GM21723 (cell line): ENCODE measurements at regions not wholly inside any gene's neighbourhood (a gene's known extent, or its start where the extent isn't known, plus 50 kb on each side); places are given as distances from the start of the nearest gene placed in this dataset.
"Not testable (repeated sequence)": the region's sequence is repeated elsewhere in the genome, so short reads cannot be mapped to it uniquely, and the experiment has no call there.

Experiments used
- ATAC-seq: cut with Tn5 transposase; IDR thresholded peaks from one replicate; pipeline ENCODE4 v1.9.1; 2021; ENCODE audit warnings: mild to moderate bottlenecking, moderate library complexity; ENCODE audit not compliant: unreplicated experiment

DNA sequence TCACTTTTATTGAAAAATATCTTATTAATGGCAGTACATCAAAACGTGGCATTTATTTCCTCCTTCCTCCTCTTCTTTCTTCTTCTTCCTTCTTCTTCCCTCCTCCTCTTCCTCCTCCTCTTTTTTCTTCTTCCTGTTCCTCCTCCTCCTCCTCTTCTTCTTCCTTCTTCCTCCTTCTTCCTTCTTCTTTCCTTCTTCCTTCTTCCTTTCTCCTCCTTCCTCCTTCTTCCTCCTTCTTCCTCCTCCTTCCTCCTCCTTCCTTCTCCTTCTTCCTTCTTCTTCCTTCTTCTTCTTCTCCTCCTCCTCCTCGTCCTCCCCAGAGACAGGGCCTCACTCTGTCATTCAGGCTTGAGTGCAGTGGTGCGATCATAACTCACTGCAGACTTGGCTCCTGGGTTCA lies 457.2 kb downstream of the AEBP2 start:
- no peak for ATAC-seq

DNA sequence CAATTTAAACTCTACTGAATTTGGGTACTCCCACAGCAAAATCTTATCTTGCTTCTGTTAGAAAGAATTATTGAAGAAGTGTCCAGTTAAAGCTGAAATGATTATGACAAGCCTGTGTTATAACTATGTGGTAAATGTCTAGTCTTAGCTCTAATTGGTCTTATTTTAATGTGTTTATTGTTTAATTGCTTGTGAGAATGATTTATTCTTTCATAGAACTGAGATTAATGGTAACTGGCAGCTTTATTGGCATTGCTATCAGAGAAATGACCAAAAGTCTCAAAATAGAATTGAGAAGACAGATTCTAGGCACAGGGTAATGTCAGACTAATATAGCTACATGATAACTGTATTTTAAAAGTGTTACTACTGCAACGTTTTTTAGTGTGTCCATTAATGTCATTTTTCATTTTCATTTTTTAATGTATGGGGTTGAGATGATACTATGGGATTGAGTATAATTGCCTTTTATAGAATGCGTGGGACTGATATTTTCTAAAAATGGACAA lies 458.7 kb downstream of the AEBP2 start:
- ATAC-seq = no peak

DNA sequence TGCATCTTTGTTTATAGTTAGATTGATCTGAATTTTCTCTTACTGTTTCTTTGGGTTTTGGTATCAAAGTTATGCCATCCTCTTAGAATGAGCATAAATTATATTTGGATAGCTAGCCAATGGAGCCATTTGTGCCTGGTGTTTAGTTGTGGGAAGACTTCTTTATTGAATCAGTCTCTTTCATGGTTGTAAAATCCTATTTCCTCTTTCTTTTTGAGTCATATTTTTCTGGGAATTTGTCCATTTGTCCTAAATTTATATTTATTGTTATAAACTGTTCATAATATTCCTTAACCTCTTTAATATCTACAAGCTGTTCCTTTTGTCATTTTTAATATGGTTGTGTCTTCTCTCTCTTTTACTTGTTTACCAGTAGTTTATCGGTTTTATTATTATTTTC lies 462.5 kb downstream of the AEBP2 start:
- ATAC-seq = no peak

DNA sequence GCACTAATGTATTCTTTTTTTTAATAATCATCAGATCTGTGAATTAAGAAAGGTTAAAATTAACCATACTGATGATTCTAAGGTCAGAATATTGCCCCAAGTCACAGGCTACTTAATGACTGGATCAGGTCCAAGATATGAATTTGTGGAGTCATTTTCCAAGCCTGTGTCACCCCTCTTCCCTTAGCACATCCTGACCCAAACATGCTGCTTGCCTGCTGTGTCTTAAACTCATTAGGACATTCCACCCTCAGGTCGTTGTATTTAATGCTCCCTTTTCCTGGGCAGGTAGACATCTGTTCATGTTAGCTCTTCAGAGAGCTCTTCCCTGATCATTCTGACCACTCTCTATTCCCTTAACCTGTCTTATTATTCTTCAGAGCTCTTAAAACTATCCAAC lies 463.5 kb upstream of the PDE3A start:
- no peak for ATAC-seq

DNA sequence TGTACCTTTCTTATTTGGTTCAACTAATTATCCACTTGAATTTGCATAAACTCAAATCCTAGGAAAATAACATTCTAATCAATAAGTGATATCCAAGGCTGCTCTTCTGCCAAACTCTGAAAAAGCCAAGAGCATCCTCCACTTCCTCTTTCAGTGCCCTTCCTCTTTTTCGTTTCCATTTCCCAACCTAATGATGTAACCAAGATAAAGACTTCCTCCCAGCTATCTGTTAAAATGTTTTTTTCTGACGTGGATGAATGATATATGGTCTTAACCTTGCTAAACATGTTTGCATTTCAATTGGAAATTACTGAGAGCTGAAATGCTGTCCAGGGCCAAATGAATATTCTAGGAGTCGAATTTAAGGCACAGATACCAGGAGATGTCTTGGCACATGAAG lies 459.5 kb upstream of the PDE3A start:
- ATAC-seq = no peak

DNA sequence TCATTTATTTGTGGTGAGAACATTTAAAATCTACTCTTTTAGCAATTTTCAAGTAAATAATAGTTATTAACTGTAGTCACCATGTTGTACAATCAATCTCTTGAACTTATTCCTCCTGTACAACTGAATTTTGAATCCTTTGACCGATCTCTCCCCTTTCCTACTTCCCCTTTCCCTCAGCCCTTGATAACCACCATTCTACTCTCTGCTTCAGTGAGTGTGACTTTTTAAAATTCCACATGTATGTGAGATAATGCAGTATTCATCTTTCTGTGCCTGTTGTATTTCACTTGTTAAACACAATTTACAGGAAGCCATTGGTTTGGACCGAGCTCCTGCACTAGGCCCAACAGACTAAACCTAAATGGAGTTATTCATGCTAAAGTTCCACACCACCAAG lies 458.9 kb upstream of the PDE3A start:
- ATAC-seq = no peak

- ATAC-seq = no peak
Measured at GRCh38 chr12:19910681-19911080, 457.7 kb upstream of the PDE3A start.

DNA sequence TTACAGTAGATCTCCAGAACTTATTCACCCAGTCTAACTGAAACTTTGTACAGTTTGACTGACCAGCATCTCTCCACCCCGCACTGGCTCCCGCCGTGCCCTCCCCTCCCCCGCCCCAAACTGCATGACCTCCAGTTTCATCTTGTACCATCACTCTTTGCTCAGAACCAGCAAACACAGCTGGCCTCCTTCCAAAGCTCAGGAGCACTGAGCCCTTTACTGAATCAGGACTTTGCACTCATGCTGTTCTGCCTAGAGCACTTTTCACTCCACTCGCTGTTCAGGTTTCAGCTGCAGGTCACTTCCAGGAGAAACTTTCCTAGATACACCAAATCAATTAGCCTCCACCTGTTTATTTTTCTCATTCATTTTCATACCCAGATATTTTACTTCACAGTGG lies 455.3 kb upstream of the PDE3A start:
- ATAC-seq = no peak

GRCh38 chr12:19915392-19916195 lies 452.7 kb upstream of the PDE3A start:
- no peak for ATAC-seq

DNA sequence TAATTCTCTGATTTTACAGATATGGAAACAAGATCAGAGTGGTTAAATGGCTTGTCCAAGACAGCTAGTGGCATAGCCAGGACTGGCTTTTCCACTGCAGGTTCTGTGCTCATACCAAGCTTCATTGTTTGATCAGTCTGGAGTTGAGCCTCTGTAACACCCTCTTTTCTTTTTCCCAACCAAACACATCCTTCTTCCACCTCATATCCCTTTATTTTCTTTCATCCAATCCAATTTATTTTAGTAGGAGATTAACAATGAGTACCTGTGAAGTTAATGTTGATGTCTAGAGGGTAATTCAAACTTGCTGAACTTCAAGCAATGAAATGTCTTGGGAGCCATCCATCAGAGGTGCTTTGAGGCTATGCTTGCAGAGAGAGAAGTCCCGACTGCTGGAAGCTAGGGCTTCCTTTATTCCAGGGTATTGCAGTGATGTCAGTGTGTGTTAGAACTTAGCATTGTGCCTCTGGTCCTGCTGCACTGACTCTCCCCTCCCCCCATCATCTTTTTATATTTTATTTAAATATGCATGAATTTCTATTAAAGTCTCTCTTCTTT lies 452.1 kb upstream of the PDE3A start:
- no peak for ATAC-seq

- no peak for ATAC-seq
Measured at GRCh38 chr12:19916974-19917373, 451.4 kb upstream of the PDE3A start.

- not testable (repeated sequence) for ATAC-seq
Measured at GRCh38 chr12:19921716-19922115, 446.6 kb upstream of the PDE3A start.

DNA sequence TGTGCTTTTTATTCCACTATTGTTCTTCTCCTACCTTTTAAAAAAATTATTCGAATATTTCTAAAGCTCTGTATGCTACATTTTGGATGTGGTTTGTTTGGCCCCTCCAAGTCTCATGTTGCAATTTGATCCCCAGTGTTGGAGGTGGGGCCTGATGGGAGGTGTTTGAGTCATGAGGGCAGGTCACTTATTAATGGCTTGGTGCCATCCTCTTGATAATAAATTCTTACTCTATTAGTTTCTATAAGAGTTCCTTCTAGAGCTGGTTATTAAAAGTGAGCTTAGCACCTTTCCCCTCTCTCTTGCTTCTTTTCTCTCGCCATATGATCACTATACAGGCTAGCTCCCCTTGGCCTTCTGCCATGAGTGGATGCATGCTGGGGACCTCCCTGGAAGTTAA lies 445.6 kb upstream of the PDE3A start:
- no peak for ATAC-seq

- ATAC-seq = no peak
Measured at GRCh38 chr12:19924360-19924759, 444.0 kb upstream of the PDE3A start.

DNA sequence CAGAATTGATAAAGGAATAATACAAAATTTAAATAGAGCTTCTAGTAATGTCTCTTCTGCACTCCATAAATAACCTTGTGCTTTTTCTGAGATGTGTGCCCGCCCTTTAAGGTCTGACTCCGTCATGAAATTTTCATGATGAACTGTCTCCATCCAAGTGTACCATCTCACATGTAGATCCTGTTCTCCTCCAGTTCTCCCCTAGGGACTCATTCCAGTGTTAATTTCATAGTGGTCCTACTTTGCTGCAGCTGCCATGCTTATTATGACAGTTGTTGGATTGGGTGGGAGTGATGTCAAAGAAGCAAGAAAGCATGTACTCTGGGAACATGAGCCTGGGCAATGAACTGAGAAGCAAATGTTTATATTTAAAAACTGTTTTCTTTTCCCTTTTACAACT lies 442.5 kb upstream of the PDE3A start:
- no peak for ATAC-seq

DNA sequence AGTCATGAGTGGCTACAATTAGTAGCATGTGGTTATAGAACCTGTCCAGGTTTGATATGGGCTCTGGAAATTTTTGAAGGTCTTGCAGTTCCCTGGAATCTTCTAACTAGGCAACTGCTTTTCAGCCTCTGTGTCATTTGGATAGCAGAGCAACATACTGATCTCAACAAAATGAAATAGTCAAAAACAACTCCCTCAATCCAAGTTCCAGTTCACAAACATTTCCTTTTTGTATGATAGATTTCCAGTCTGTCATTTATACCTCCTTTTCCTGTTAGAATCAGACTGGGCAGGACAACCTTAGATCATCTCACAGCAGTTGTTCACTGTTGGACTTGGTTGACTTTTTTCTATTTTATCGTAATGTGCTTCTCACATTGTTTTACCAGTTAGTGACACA lies 442.1 kb upstream of the PDE3A start:
- no peak for ATAC-seq

DNA sequence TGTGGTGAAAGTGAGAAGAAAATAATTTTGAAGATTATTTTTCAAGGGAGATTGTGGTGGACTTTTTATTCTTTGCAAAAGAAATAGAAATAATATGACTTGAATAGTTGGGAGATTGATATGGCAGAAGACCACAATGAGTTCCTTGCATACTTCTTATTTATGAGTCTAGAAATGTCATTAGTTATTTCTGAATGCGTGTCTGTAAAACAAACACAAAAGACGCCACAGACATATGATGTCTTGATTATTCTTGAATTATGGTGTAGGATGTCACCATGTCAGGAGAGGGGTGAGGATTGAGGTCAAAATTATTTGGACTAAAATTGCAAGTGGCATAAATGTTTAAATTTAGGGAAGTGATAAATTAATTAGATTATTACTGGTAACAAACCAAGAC lies 440.7 kb upstream of the PDE3A start:
- ATAC-seq = no peak

DNA sequence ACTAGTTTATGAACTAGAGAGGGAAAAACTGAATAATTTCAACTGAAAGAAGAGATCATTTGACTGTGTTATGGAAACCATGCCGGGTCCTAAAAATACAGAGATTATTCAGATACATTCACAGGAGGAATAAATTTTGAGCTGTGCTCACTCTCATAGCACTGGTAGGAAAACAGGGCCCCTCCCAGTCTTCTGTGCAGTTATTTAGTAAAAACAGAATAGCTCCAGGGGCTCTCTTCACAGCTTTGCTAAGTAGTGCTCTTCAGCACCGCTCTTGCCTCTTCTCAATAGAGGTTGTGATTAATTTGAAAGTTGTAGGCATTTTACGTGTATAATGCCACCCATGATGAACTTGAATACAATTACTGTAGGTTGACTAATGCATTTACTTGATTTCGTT lies 435.9 kb upstream of the PDE3A start:
- no peak for ATAC-seq

DNA sequence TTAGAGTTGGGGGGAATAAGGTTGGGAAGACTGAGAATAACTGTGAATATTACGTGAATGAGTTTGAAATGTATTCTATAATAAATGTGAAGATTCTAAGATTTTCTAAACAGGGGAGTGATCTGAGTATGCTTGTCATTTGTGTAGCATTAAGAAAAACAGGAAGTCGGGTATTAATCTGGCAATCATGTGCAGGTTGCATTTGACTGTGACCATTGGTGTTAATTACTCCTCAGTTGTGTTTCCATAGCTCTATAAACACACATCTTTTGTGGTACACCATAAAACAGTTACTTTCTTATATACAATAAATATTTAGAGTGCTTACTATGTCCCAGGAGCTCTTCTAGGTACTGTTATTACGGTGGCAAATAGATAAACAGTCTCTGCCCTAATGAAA lies 434.4 kb upstream of the PDE3A start:
- no peak for ATAC-seq

- ATAC-seq = no peak
Measured at GRCh38 chr12:19937161-19937560, 431.2 kb upstream of the PDE3A start.

DNA sequence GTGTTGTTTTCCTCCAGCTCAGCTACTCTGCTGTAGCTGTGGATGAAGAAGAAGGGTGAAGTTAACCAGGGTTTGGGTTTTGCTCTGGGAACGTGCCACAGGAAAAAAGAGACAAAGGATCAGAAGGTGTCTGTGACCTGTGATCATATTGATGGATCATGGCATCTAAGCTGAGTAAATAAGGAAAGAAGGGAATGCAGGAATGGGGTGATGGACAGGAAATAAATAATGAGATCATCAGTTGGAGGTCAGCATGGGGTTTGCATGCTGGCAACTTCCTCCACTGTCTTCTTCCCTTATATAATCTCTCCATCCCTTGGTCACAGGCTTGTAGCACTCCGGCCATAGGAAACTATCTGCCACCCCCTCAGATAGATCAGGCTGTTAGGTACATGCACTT lies 430.3 kb upstream of the PDE3A start:
- no peak for ATAC-seq

GRCh38 chr12:19938491-19938890 lies 429.8 kb upstream of the PDE3A start:
- no peak for ATAC-seq

GRCh38 chr12:19940267-19940666 lies 428.1 kb upstream of the PDE3A start:
- no peak for ATAC-seq
